CD4-positive, alpha-beta T cell (primary cell): ENCODE measurements at regions not wholly inside any gene's neighbourhood (a gene's known extent, or its start where the extent isn't known, plus 50 kb on each side); places are given as distances from the start of the nearest gene placed in this dataset.

Source experiments
- ATAC-seq: fragments of 200-7000 bp; cut with Tn5 transposase; one replicate; pipeline ENCODE4 v1.10.0; 2022; ENCODE audit warnings: mild to moderate bottlenecking; ENCODE audit not compliant: poor library complexity
- CTCF ChIA-PET: fragments of 350-600 bp; sonication (Branson Sonifier 250); formaldehyde crosslinking; loops from one replicate; lab custom pipeline; 2021; ENCODE audit warnings: antibody characterized with exemption, inconsistent platforms; lab: Charles Lee
- POLR2A ChIA-PET: fragments of 350-600 bp; sonication (Branson Sonifier 250); formaldehyde crosslinking; loops from one replicate; lab custom pipeline; 2021; ENCODE audit warnings: antibody characterized with exemption, inconsistent platforms; lab: Charles Lee
- DNase-seq, 14 experiments: peaks; one replicate each; pipeline ENCODE4 v3.0.0-alpha.2; 2013 to 2020; ENCODE audit warnings: mixed read lengths in 2 of 14
- H3K27ac ChIP-seq, 2 donors: one replicate each; pipeline versions ENCODE4 v1.5.1 to v1.7.0; 2013; ENCODE audit warnings: low read length in 2 of 2, low read depth in 1 of 2, mild to moderate bottlenecking in 1 of 2
- H3K27me3 ChIP-seq, 2 experiments: 1 replicate in 1 of 2; 2 replicates in 1 of 2; pipeline versions ENCODE4 v1.6.1 to v1.7.0; 2013; ENCODE audit warnings: low read length in 2 of 2, control low read depth in 1 of 2, mild to moderate bottlenecking in 1 of 2, moderate library complexity in 1 of 2; ENCODE audit not compliant: insufficient read depth in 2 of 2, control insufficient read depth in 1 of 2
- H3K36me3 ChIP-seq: one replicate; pipeline ENCODE4 v1.6.1; 2013; ENCODE audit warnings: low read length, control low read depth; ENCODE audit not compliant: insufficient read depth
- H3K4me1 ChIP-seq: one replicate; pipeline ENCODE4 v1.6.1; 2013; ENCODE audit warnings: low read length, control low read depth; ENCODE audit not compliant: insufficient read depth
- H3K4me3 ChIP-seq: one replicate; pipeline ENCODE4 v1.5.1; 2013; ENCODE audit warnings: mild to moderate bottlenecking, low read length, moderate library complexity
- H3K9me3 ChIP-seq, 2 experiments: 1 replicate in 1 of 2; 2 replicates in 1 of 2; pipeline versions ENCODE4 v1.6.1 to v1.7.0; 2013; ENCODE audit warnings: low read length in 2 of 2, mild to moderate bottlenecking in 2 of 2, control low read depth in 1 of 2, moderate library complexity in 1 of 2; ENCODE audit not compliant: control insufficient read depth in 1 of 2, insufficient read depth in 1 of 2
- H3K27ac Mint-ChIP-seq: one replicate; pipeline ENCODE4 v1.8.0; 2020; ENCODE audit warnings: mixed read lengths
- H3K27me3 Mint-ChIP-seq: one replicate; pipeline ENCODE4 v1.8.0; 2021; ENCODE audit warnings: mixed read lengths
- H3K36me3 Mint-ChIP-seq: one replicate; pipeline ENCODE4 v1.8.0; 2021; ENCODE audit warnings: low read depth, mixed read lengths
- H3K4me1 Mint-ChIP-seq: one replicate; pipeline ENCODE4 v1.8.0; 2021; ENCODE audit warnings: low read depth, mixed read lengths
- H3K4me3 Mint-ChIP-seq: one replicate; pipeline ENCODE4 v1.8.0; 2020; ENCODE audit warnings: mild to moderate bottlenecking, mixed read lengths
- H3K9me3 Mint-ChIP-seq: one replicate; pipeline ENCODE4 v1.8.0; 2020; ENCODE audit warnings: mixed read lengths
- CTCF ChIP-seq: fragments of 200-600 bp; IDR thresholded peaks from one replicate; pipeline ENCODE4 v1.8.0; 2022; ENCODE audit warnings: antibody characterized with exemption, mild to moderate bottlenecking
- intact Hi-C, 2 experiments: fragments of 100-400 bp; cut with DNase I in 1 of 2; cut with micrococcal nuclease in 1 of 2; formaldehyde crosslinking; loops; one replicate each; pipeline versions ENCODE4 v1.15.1 to v1.9.0; 2023 to 2025; cut with DNase I, micrococcal nuclease

DNA sequence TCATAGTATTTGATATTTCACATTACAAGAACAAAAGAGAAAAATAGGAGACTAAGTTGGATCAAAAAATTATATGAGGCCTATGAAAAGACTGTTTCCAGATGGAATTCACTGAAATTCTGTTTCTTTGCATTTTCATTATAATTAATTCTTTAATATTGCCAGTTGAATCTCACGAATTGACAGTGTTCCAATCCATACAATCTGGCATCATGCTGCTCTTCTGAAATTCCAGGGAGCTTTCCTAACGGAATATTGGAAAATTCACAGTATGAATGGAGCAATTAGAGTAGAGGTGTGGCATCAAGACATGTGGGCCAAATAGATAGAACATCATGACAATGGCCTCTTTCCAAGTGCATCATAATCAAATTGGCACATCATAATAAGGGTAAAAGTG, 1178.9 kb upstream of the WWC1 start:
- Histone ChIP-seq H3K4me3 (no peak overlapping the region), H3K4me1 (no peaks in the 10 kb centered on the region), H3K9me3 (no peaks in the 10 kb centered on the region), H3K36me3 (no peaks in the 10 kb centered on the region), H3K27me3 (no peaks in the 10 kb centered on the region), H3K27ac (no peak overlapping the region)
- no peak for TF ChIP-seq CTCF
- Mint-ChIP-seq H3K9me3 (peaks cover 9% of the 10 kb centered on the region), H3K36me3 (no peaks in the 10 kb centered on the region), H3K27me3 (no peaks in the 10 kb centered on the region), H3K4me3 (no peak overlapping the region), H3K27ac (no peak overlapping the region), H3K4me1 (no peaks in the 10 kb centered on the region)
- CTCF ChIA-PET = no interaction called here
- POLR2A ChIA-PET = no interaction called here
- ATAC-seq = no peak
- DNase-seq = no peak
- intact Hi-C loops = no loop called here

DNA sequence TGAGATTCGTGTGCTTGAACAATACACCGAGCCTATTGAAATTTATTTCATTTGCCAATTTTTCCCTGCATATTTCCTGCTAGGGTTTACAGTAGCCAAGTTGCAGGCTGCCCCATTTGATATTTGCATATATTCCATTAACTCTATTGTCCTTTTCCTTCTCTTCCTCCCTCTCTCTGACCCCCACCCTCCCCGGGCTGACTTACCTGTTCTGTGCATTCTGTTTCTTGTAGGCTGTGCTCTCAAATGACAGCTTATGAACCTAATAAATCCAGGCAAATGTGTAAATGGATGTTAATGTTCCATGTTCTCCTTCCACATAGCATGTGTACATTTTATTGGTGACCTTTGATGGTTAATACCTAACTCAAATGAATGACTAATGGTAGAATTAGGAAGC, 1169.2 kb upstream of the WWC1 start:
- Histone ChIP-seq H3K27me3 (no peaks in the 10 kb centered on the region), H3K9me3 (peaks cover 0 to 4% of the 10 kb centered on the region in 2 experiments), H3K4me3 (no peak overlapping the region), H3K36me3 (no peaks in the 10 kb centered on the region), H3K27ac (no peak overlapping the region), H3K4me1 (no peaks in the 10 kb centered on the region)
- DNase-seq (no peak), ATAC-seq (no peak)
- Mint-ChIP-seq H3K27me3 (no peaks in the 10 kb centered on the region), H3K36me3 (no peaks in the 10 kb centered on the region), H3K9me3 (peaks cover 12% of the 10 kb centered on the region), H3K4me3 (no peak overlapping the region), H3K27ac (no peak overlapping the region), H3K4me1 (no peaks in the 10 kb centered on the region)
- ChIA-PET POLR2A (no interaction called here), CTCF (no interaction called here)
- no peak for TF ChIP-seq CTCF
- intact Hi-C loops = no loop called here

GRCh38 chr5:167123126-167123525, 1168.3 kb upstream of the WWC1 start:
- DNase-seq (no peak), ATAC-seq (no peak)
- H3K27me3 ChIP-seq = no peaks in the 10 kb centered on the region
- H3K9me3 Mint-ChIP-seq = peaks cover 10% of the 10 kb centered on the region
- no peaks in the 10 kb centered on the region for H3K4me1 ChIP-seq
- intact Hi-C loops = no loop called here
- TF ChIP-seq CTCF = no peak
- no peak overlapping the region for H3K27ac ChIP-seq
- ChIA-PET CTCF (no interaction called here), POLR2A (no interaction called here)
- H3K27me3 Mint-ChIP-seq = no peaks in the 10 kb centered on the region
- H3K4me1 Mint-ChIP-seq = no peaks in the 10 kb centered on the region
- no peak overlapping the region for H3K4me3 Mint-ChIP-seq
- no peaks in the 10 kb centered on the region for H3K36me3 ChIP-seq
- H3K27ac Mint-ChIP-seq = no peak overlapping the region
- no peak overlapping the region for H3K4me3 ChIP-seq
- H3K36me3 Mint-ChIP-seq = no peaks in the 10 kb centered on the region
- peaks cover 0 to 4% of the 10 kb centered on the region in 2 experiments for H3K9me3 ChIP-seq
